ENCODE measurements at regions not wholly inside any gene's neighbourhood (a gene's known extent, or its start where the extent isn't known, plus 50 kb on each side); places are given as distances from the start of the nearest gene placed in this dataset.
"Not testable (repeated sequence)": the region's sequence is repeated elsewhere in the genome, so short reads cannot be mapped to it uniquely, and the experiment has no call there.

DNA sequence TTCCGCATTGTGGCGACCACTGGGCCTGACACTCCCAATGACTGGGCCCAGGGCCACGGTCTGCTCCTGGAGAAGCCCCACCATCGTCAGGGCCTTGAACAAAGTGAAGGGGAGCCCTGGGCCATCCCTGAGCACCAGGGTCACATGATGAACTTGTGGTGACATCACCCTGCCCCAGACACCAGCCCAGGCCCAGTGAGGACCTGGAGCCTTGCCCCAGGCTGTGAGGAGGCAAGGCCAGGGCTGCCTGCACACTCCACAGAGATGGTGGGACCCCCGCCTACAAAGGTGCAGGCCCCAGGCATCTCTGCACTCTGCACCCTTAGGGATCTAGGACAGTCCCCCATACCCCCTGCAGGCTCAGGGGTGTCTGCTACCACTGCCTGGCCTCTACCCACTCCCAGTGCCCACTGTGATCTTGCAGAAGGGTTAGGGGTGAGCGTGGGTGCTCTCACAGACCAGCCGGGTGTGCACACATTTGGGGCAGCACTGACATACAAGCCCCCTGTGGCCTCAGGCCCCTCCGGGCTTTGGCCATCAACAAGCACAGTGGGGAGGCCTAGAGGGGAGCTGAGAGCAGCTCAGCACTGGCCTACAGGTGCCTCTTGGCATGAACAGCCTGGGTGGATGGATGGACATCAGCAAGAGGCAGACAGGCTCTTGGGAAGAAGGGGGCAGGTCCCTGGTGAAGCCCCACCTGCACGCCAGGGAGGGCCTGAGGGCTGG lies 624.0 kb upstream of the LRRTM4 start:
- TF ChIP-seq, protein P1, sequence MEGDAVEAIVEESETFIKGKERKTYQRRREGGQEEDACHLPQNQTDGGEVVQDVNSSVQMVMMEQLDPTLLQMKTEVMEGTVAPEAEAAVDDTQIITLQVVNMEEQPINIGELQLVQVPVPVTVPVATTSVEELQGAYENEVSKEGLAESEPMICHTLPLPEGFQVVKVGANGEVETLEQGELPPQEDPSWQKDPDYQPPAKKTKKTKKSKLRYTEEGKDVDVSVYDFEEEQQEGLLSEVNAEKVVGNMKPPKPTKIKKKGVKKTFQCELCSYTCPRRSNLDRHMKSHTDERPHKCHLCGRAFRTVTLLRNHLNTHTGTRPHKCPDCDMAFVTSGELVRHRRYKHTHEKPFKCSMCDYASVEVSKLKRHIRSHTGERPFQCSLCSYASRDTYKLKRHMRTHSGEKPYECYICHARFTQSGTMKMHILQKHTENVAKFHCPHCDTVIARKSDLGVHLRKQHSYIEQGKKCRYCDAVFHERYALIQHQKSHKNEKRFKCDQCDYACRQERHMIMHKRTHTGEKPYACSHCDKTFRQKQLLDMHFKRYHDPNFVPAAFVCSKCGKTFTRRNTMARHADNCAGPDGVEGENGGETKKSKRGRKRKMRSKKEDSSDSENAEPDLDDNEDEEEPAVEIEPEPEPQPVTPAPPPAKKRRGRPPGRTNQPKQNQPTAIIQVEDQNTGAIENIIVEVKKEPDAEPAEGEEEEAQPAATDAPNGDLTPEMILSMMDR (conservative IDR thresholded peaks at IDR 0.05; ENCODE audit: low read depth, low read length) = no peak
- no peak overlapping the region for H3K4me3 ChIP-seq (ENCODE audit: low read depth, low read length)
- DNase-seq (ENCODE audit: low read depth) = no peak

DNA sequence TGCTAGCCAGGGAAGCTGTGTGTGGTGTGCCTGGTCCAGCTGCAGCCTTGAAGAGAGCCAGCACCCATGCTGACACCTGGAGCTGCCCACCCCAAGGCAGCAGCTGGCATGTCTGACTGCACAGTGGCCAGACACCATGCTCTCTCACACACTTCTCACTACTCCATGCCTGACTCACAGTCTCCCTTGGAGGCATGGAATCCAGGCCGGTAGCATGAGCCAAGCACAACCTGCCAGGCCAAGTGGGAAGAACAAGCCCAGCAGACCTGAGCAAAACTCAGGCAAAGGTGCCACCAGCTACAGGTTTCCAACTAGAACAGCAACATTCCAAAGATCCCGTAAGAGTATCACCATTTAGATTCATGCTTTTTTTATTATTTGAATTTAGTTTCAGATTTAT lies 625.3 kb upstream of the LRRTM4 start:
- no peak overlapping the region for H3K4me3 ChIP-seq (ENCODE audit: low read depth, low read length)
- no peak for DNase-seq (ENCODE audit: low read depth)
- TF ChIP-seq, protein P1 (conservative IDR thresholded peaks at IDR 0.05; ENCODE audit: low read depth, low read length) = no peak

DNA sequence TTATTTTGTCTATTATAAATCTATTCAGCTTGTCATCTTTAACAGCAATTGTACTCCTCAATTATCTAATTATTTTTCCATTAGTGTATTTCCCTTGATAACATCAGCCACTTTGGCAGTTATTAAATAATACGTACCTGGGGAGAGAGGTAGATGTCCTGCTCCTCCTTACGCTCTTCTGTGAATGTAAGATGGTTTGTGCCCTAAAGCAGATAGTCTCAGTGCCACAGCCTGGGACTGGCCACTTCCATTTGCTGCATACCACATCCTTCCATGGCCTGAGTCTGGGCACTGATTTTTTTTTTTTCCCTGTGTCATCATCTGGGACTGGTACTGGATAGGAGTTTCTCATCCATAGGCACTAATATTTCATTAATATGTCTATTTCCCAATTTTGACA lies 632.4 kb upstream of the LRRTM4 start:
- DNase-seq (ENCODE audit: low read depth) = no peak
- TF ChIP-seq, protein P1 (conservative IDR thresholded peaks at IDR 0.05; ENCODE audit: low read depth, low read length) = no peak
- no peak overlapping the region for H3K4me3 ChIP-seq (ENCODE audit: low read depth, low read length)

DNA sequence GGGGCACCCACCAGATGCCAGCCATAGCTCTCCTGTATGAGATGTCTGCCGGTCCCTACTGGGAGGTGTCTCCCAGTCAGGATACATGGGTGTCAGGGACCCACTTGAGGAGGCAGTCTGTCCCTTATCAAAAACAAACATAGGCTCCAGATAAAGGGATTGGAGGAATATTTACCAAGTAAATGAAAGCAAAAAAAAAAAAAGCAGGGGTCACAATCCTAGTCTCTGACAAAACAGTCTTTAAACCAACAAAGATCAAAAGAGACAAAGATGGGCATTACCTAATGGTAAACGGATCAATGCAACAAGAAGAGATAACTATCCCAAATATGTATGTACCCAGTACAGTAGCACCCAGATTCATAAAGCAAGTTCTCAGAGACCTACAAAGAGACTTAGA lies 640.0 kb upstream of the LRRTM4 start:
- DNase-seq (ENCODE audit: low read depth) = no peak
- H3K4me3 ChIP-seq (ENCODE audit: low read depth, low read length) = no peak overlapping the region
- TF ChIP-seq, protein P1 (conservative IDR thresholded peaks at IDR 0.05; ENCODE audit: low read depth, low read length) = no peak

DNA sequence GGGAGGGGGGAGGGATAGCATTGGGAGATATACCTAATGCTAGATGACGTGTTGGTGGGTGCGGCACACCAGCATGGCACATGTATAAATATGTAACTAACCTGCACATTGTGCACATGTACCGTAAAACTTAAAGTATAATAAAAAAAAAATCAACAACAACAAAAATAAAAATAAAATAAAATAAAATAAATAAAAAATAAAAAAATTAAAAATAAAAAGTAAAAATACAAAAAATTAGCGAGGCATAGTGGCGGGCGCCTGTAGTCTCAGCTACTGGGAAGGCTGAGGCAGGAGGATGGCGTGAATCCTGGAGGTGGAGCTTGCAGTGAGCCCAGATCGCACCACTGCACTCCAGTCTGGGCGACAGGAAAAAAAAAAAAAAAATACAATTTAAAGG lies 650.0 kb upstream of the LRRTM4 start:
- H3K4me3 ChIP-seq (ENCODE audit: low read depth, low read length); DNase-seq (ENCODE audit: low read depth): not testable (repeated sequence)

DNA sequence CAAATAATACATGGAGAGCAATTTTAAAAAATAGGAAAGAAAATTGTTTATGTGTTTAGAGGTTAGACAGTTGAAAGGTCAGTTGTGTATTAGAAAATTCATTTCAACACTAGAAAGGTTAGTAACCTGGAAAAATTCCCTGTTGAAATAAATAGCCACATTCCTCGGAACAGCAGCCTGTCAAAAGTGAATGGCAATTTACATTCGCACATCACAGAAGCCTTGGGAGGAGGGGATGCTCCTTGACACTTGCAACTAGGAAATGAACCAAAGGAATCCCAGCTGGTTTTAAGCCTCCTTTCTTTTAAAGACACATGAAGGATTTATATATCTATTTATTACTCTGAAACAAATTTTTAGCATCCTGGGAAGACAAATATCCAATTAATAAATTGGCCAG lies 653.5 kb upstream of the LRRTM4 start:
- no peak overlapping the region for H3K4me3 ChIP-seq (ENCODE audit: low read depth, low read length)
- TF ChIP-seq, protein P1 (conservative IDR thresholded peaks at IDR 0.05; ENCODE audit: low read depth, low read length) = no peak

DNA sequence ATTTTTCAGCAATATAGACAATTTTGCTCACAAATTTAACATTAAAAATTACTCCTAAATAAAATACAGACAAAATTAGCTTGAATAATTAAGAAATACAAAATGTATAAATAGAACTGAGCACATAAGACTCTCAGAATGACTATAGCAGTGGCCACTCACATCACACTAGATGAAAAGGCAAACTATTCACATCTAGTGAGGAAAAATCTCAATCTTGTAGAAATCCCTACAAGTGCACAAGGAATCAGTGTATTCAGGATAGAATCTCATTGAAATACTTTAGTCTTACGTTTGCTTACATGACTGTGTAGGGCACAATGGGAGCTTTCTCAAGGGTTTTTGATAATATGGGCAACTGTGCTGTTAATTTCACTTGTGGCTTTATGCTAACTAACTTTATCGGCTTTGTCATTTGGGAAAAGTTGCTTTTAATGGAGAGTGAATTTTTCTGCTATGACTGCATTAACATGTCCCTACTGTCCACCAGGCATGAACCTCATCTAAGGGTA lies 678.9 kb upstream of the LRRTM4 start:
- no peak for DNase-seq (ENCODE audit: low read depth)
- H3K4me3 ChIP-seq (ENCODE audit: low read depth, low read length) = no peak overlapping the region
- TF ChIP-seq, protein P1 (conservative IDR thresholded peaks at IDR 0.05; ENCODE audit: low read depth, low read length) = no peak

More for the DNA sequence above, 653.5 kb upstream of the LRRTM4 start:
- DNase-seq (ENCODE audit: low read depth) = no peak
